ENCODE measurements at regions not wholly inside any gene's neighbourhood (a gene's known extent, or its start where the extent isn't known, plus 50 kb on each side); places are given as distances from the start of the nearest gene placed in this dataset.
A peak's percentile ranks its signal among the peaks of the same experiment; 100 is the strongest.
"Not testable (repeated sequence)": the region's sequence is repeated elsewhere in the genome, so short reads cannot be mapped to it uniquely, and the experiment has no call there.

- no peak for DNase-seq
Observed at GRCh38 chr10:130263289-130263688, 127.1 kb downstream of the GLRX3 start.

- DNase-seq, result no peak
Observed at GRCh38 chr10:130265542-130265941, 129.4 kb downstream of the GLRX3 start.

- DNase-seq, result no peak
Observed at GRCh38 chr10:130282492-130283218, 146.5 kb downstream of the GLRX3 start.

GRCh38 chr10:130283219-130283545 is 147.0 kb downstream of the GLRX3 start:
- no peak for DNase-seq

- DNase-seq, result not testable (repeated sequence)
Observed at GRCh38 chr10:130295761-130296160, 159.6 kb downstream of the GLRX3 start.

GRCh38 chr10:130300608-130301020 is 164.4 kb downstream of the GLRX3 start:
- DNase-seq, result peak; percentile 32 to 74

- peak; percentile 50 to 77 for DNase-seq
Observed at GRCh38 chr10:130301021-130301892, 165.1 kb downstream of the GLRX3 start.

- DNase-seq, result no peak
Observed at GRCh38 chr10:130326954-130327353, 190.8 kb downstream of the GLRX3 start.

- no peak for DNase-seq
Observed at GRCh38 chr10:130329792-130330191, 193.6 kb downstream of the GLRX3 start.

- DNase-seq, result peak in 1 of 2 experiments; percentile 8
Observed at GRCh38 chr10:130333185-130333584, 197.0 kb downstream of the GLRX3 start.

- DNase-seq, result no peak
Observed at GRCh38 chr10:130335336-130335735, 199.1 kb downstream of the GLRX3 start.

GRCh38 chr10:130336617-130337304 is 200.6 kb downstream of the GLRX3 start:
- no peak for DNase-seq

GRCh38 chr10:130337305-130337640 is 201.1 kb downstream of the GLRX3 start:
- no peak for DNase-seq

GRCh38 chr10:130337696-130338635 is 201.8 kb downstream of the GLRX3 start:
- no peak for DNase-seq

- no peak for DNase-seq
Observed at GRCh38 chr10:130338636-130339024, 202.4 kb downstream of the GLRX3 start.

GRCh38 chr10:130339091-130339490 is 202.9 kb downstream of the GLRX3 start:
- DNase-seq, result no peak

- DNase-seq, result no peak
Observed at GRCh38 chr10:130339911-130340310, 203.7 kb downstream of the GLRX3 start.

- no peak for DNase-seq
Observed at GRCh38 chr10:130340816-130341215, 204.6 kb downstream of the GLRX3 start.

GRCh38 chr10:130341356-130341755 is 205.2 kb downstream of the GLRX3 start:
- no peak for DNase-seq

GRCh38 chr10:130345728-130346127 is 209.5 kb downstream of the GLRX3 start:
- DNase-seq, result no peak

- no peak for DNase-seq
Observed at GRCh38 chr10:130350996-130351395, 214.8 kb downstream of the GLRX3 start.

GRCh38 chr10:130351466-130352290 is 215.5 kb downstream of the GLRX3 start:
- DNase-seq, result no peak
